Liver (tissue), 8 donors: ENCODE measurements at regions not wholly inside any gene's neighbourhood (a gene's known extent, or its start where the extent isn't known, plus 50 kb on each side); places are given as distances from the start of the nearest gene placed in this dataset.

Experiments
- DNase-seq: peaks from one replicate; pipeline ENCODE4 v3.0.0-alpha.2; 2017; ENCODE audit warnings: low spot score
- H3K27ac ChIP-seq, 2 donors: one replicate each; pipeline ENCODE4 v1.7.0; 2013; ENCODE audit warnings: inconsistent platforms in 2 of 2, low read length in 2 of 2, control low read depth in 1 of 2, low read depth in 1 of 2, mild to moderate bottlenecking in 1 of 2
- H3K27me3 ChIP-seq, 4 donors: one replicate each; pipeline versions ENCODE4 v1.6.1 to v1.7.0; 2013; ENCODE audit warnings: low read length in 3 of 4, inconsistent platforms in 1 of 4, mild to moderate bottlenecking in 1 of 4, moderate library complexity in 1 of 4; ENCODE audit not compliant: control insufficient read depth in 4 of 4, insufficient read depth in 4 of 4
- H3K36me3 ChIP-seq, 4 donors: one replicate each; pipeline versions ENCODE4 v1.6.1 to v1.7.0; 2013; ENCODE audit warnings: low read length in 3 of 4, mild to moderate bottlenecking in 3 of 4, low read depth in 1 of 4, moderate library complexity in 1 of 4; ENCODE audit not compliant: control insufficient read depth in 4 of 4, insufficient read depth in 3 of 4
- H3K4me1 ChIP-seq, 4 donors: one replicate each; pipeline versions ENCODE4 v1.6.1 to v1.7.0; 2013; ENCODE audit warnings: low read length in 3 of 4, mild to moderate bottlenecking in 3 of 4, moderate library complexity in 1 of 4; ENCODE audit not compliant: control insufficient read depth in 4 of 4, insufficient read depth in 4 of 4
- H3K4me3 ChIP-seq, 3 donors: one replicate each; pipeline versions ENCODE4 v1.6.1 to v1.7.0; 2013; ENCODE audit warnings: low read length in 3 of 3, control low read depth in 1 of 3, low read depth in 1 of 3, mild to moderate bottlenecking in 1 of 3
- H3K9ac ChIP-seq, 2 donors: one replicate each; pipeline ENCODE4 v1.7.0; 2013; ENCODE audit warnings: low read length in 2 of 2, mild to moderate bottlenecking in 2 of 2, moderate library complexity in 2 of 2, control low read depth in 1 of 2, low read depth in 1 of 2
- H3K9me3 ChIP-seq, 4 donors: one replicate each; pipeline versions ENCODE4 v1.6.1 to v1.7.0; 2013; ENCODE audit warnings: low read length in 3 of 4; ENCODE audit not compliant: control insufficient read depth in 4 of 4
- ATF3 ChIP-seq: IDR thresholded peaks from 2 replicates; pipeline ENCODE4 v1.6.1; 2016; ENCODE audit warnings: antibody characterized with exemption
- CTCF ChIP-seq: fragments of 150-350 bp; IDR thresholded peaks from 2 replicates; pipeline ENCODE4 v1.5.1; 2017; ENCODE audit warnings: improper control_type of control experiment, low read depth, low read length; ENCODE audit not compliant: missing input control
- EGR1 ChIP-seq, 2 donors: IDR thresholded peaks; 2 replicates each; pipeline ENCODE4 v1.6.1; 2016 to 2018; ENCODE audit warnings: antibody characterized with exemption in 2 of 2, low read depth in 2 of 2
- FOXA1 ChIP-seq: IDR thresholded peaks from 2 replicates; pipeline ENCODE4 v1.6.1; 2016; ENCODE audit warnings: antibody characterized with exemption
- GABPA ChIP-seq, 2 donors: IDR thresholded peaks in 1 of 2; conservative IDR thresholded peaks in 1 of 2; 2 replicates each; pipeline ENCODE4 v1.6.1; 2016; ENCODE audit warnings: antibody characterized with exemption in 2 of 2, mild to moderate bottlenecking in 1 of 2, moderate library complexity in 1 of 2
- HNF4A ChIP-seq, 2 donors: conservative IDR thresholded peaks; 2 replicates each; pipeline ENCODE4 v1.6.1; 2016; ENCODE audit warnings: antibody characterized with exemption in 2 of 2, mild to moderate bottlenecking in 2 of 2
- HNF4G ChIP-seq: IDR thresholded peaks from 2 replicates; pipeline ENCODE4 v1.6.1; 2016; ENCODE audit warnings: antibody characterized with exemption
- JUND ChIP-seq, 2 donors: IDR thresholded peaks; 2 replicates each; pipeline ENCODE4 v1.6.1; 2016; ENCODE audit warnings: antibody characterized with exemption in 2 of 2
- MAX ChIP-seq: IDR thresholded peaks from 2 replicates; pipeline ENCODE4 v1.6.1; 2016; ENCODE audit warnings: antibody characterized with exemption
- NR2F2 ChIP-seq: IDR thresholded peaks from 2 replicates; pipeline ENCODE4 v1.6.1; 2016; ENCODE audit warnings: antibody characterized with exemption
- REST ChIP-seq: IDR thresholded peaks from 2 replicates; pipeline ENCODE4 v1.6.1; 2016; ENCODE audit warnings: antibody characterized with exemption, mild to moderate bottlenecking
- SP1 ChIP-seq: IDR thresholded peaks from 2 replicates; pipeline ENCODE4 v1.6.1; 2018; ENCODE audit warnings: antibody characterized with exemption, mild to moderate bottlenecking
- TAF1 ChIP-seq: conservative IDR thresholded peaks from 2 replicates; pipeline ENCODE4 v1.6.1; 2016; ENCODE audit warnings: antibody characterized with exemption, mild to moderate bottlenecking
- ZBTB33 ChIP-seq: IDR thresholded peaks from 2 replicates; pipeline ENCODE4 v1.6.1; 2016; ENCODE audit warnings: antibody characterized with exemption
- WGBS: extraction: QIAGEN DNeasy Blood & Tissue Kit; methylation state at CpG from one replicate; pipeline ENCODE4 v1.1.7; 2013; 5-methylcytosine and 5-hydroxymethylcytosine counted together
- donor health status: healthy.
- donor health status: healthy.
- donor health status: healthy.
- donor health status: healthy.
- donor health status: healthy.

- DNase-seq: no peak
- Histone ChIP-seq H3K9me3 (peaks cover 10 to 23% (median 16%) of the 10 kb centered on the region in 4 donors), H3K4me3 (no peak overlapping the region), H3K27ac (no peak overlapping the region), H3K4me1 (no peaks in the 10 kb centered on the region), H3K36me3 (no peaks in the 10 kb centered on the region), H3K9ac (no peak overlapping the region), H3K27me3 (no peaks in the 10 kb centered on the region)
- WGBS: 77% methylated on average over 8 of the region's 8 CpGs
- TF ChIP-seq JUND (IDR thresholded peaks at IDR 0.05) (no peak), FOXA1 (no peak), ZBTB33 (no peak), CTCF (no peak), HNF4A (conservative IDR thresholded peaks at IDR 0.05) (no peak), MAX (no peak), SP1 (no peak), TAF1 (no peak), EGR1 (IDR thresholded peaks at IDR 0.05; ENCODE audit: low read depth in 2 of 2) (no peak), NR2F2 (no peak), REST (no peak), ATF3 (no peak)
These were observed 148.0 kb downstream of the OAT start for GRCh38 chr10:124270530-124271327.

GRCh38 chr10:124268976-124269375 is 149.7 kb downstream of the OAT start:
- no peak for DNase-seq

More at GRCh38 chr10:124268976-124269375, 149.7 kb downstream of the OAT start:
- Histone ChIP-seq H3K9me3 (peaks cover 10 to 23% (median 16%) of the 10 kb centered on the region in 4 donors), H3K36me3 (no peaks in the 10 kb centered on the region), H3K4me1 (no peaks in the 10 kb centered on the region), H3K27ac (no peak overlapping the region), H3K9ac (no peak overlapping the region), H3K4me3 (no peak overlapping the region), H3K27me3 (no peaks in the 10 kb centered on the region)
- TF ChIP-seq TAF1 (no peak), HNF4G (no peak), GABPA (IDR thresholded peaks at IDR 0.05 in 1 of 2, conservative IDR thresholded peaks at IDR 0.05 in 1 of 2) (no peak), ZBTB33 (no peak)
- WGBS: 86% methylated on average over 5 of the region's 5 CpGs
